ENCODE measurements at regions not wholly inside any gene's neighbourhood (a gene's known extent, or its start where the extent isn't known, plus 50 kb on each side); places are given as distances from the start of the nearest gene placed in this dataset.

- no peak for DNase-seq (ENCODE audit: low spot score)
Measured at GRCh38 chr21:32216293-32216692, 62.6 kb downstream of the MIS18A start.

- no peak for DNase-seq (ENCODE audit: low spot score)
Measured at GRCh38 chr21:32215306-32215685, 63.6 kb downstream of the MIS18A start.

DNA sequence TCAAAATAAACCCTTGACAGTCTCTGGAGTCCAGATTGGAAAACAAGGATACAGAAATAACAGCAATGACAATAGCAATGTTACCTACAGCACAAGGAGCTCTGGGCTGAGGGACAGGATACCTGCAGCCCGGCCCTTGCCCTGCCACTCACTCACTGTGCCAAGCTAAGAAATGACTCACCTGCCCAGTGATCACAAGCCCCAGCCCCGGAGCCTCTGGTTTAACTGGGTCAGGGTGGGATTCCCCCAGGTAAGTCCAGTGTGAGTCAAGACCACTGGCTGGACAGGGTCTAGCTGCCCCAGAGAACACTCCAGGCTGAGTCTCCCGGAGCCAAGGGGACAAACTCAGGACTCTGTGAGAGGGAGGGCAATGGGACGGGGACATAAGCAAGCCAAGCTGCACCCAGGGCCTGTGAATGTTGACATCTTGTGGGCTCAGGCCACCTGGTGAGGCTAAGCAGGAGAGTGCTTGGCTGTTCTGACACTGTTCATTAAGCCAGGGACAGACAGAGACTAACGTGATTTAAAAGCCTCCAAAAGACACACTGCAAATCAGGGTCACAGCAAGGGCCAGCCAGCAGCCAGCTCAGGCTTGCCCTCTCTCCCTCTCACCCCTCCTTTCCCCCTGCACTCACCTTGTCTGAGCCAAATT lies 64.1 kb downstream of the MIS18A start:
- DNase-seq (ENCODE audit: low spot score): no peak

DNA sequence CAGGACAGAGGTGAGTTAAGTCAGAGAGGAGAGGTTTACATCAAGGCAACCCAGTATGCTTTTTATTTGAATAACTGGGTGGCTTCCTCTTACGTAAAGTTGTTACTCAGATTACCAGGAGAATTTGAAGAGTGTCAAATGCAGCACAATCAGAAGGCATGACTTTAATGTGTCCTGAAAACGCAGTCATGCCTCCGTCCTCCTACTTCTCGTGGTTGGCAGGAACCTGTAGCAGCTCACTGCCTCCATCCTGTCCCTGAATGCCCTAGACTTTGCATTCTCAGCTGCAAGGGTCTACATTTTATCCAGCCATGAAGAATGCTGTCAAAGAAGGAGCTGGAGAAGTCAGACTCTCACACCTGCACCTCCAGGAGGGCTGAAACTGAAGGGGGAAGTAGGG lies 66.7 kb downstream of the MIS18A start:
- DNase-seq (ENCODE audit: low spot score): no peak

GRCh38 chr21:32211306-32211705 lies 67.5 kb downstream of the MIS18A start:
- DNase-seq (ENCODE audit: low spot score): no peak

DNA sequence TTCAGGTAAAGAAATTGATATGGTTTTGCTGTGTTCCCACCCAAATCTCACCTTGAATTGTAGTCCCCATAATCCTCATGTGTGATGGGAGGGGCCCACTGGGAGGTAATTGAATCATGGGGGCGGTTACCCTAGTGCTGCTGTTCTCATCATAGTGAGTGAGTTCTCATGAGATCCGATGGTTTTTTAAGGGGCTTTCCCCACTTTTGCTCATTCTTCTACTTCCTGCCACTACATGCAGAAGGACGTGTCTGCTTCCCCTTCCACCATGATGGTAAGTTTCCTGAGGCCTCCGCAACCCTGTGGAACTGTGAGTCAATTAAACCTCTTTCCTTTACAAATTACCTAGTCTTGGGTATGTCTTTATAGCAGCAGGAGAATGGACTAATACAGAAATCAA lies 69.3 kb downstream of the MIS18A start:
- DNase-seq (ENCODE audit: low spot score): no peak

GRCh38 chr21:32207406-32207716 lies 71.5 kb downstream of the MIS18A start:
- DNase-seq (ENCODE audit: low spot score): no peak

- DNase-seq (ENCODE audit: low spot score): no peak
Measured at GRCh38 chr21:32206631-32207405, 72.0 kb downstream of the MIS18A start.

GRCh38 chr21:32203877-32204480 lies 74.9 kb downstream of the MIS18A start:
- DNase-seq (ENCODE audit: low spot score): no peak

- no peak for DNase-seq (ENCODE audit: low spot score)
Measured at GRCh38 chr21:32200029-32200428, 78.8 kb downstream of the MIS18A start.

DNA sequence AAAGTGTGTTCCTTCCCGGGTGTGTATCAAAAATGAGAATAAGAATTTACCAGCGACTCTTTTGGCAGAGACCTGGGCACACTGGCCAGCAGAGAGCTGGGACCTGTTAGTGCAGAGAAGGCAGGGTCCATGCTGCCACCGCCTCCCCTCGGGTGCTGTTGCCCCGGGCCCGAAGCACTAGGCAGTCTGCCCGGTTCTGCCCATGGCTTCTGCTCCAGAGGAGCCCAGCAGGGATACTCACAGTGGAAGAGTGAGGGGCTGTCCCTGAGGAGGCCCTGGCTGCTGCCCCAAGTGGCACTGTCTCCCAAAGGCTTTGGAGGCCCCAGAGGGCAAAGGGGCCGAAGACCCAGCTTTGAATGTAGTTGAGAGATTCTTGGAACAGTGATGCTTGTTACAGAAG lies 80.5 kb downstream of the MIS18A start:
- no peak for DNase-seq (ENCODE audit: low spot score)

- DNase-seq (ENCODE audit: low spot score): no peak
Measured at GRCh38 chr21:32197896-32198295, 81.0 kb downstream of the MIS18A start.

- no peak for DNase-seq (ENCODE audit: low spot score)
Measured at GRCh38 chr21:32196001-32196400, 82.8 kb downstream of the MIS18A start.

- DNase-seq (ENCODE audit: low spot score): no peak
Measured at GRCh38 chr21:32193098-32193465, 85.8 kb downstream of the MIS18A start.

DNA sequence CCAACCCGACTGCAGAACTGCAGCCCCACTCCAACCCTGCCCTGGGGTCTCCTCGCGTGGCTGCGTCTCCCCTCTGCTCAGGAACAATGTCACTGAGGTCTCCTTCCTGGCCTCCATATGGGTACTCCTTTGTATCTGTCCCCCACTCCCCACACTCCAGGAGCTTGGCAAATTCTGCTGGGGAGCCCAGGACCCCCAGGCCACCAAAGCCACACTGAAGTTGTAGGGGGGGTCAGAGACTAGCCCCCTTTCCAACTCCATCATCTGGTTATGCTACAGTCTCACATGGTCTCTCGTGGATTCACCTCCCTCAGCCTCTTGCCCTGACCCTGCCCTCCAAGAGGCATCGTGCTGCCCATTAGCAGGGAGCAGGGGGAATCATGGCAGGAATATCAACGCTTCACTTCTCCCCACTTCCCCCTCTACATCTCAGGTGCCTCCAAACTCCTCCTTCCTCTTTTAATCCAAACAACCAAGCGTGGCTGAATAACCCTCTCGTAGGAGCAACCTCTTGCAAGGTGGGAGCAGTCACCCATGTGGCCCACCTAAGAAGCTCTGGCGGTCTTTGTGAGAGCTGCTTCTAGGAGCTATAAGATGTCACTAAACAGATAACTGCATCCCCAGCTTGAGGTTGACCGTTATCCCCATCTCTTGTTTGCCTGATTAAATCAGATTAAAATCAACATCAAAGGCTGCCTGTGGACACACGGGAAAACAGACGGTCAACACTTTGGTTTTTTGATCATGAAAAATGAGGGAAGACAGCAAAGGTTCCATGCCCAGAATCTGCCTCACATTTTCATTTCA lies 86.4 kb downstream of the MIS18A start:
- DNase-seq (ENCODE audit: low spot score): no peak

DNA sequence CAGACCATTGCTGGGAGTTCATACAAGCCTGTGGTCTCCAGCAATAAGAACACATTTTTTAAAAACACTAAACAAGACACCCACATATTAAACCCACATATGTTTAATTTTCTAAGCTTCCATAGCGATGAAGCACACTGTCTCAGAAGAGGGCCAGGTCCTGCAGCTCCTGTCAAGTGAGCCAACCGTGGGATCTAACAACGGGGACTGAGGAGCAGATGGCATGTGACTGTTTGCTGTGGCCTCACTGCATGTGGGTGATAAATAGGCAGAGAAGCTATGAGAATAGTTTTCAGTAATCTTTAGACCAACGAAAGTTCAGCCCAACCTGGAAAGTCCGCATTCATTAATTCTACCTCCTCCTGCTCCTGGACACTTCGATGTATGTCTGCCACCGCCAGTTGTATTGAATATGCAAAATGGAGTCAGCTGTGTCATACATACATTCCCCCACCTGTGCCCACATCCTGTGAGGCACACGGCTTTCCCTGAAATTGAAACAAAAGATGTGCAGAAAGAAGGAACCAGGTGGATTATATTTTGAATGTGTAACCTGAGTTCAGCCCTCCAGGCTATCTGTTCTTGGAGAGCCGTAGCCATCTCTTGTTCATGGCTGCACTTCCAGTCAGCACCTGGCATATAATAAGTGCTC lies 88.2 kb downstream of the MIS18A start:
- no peak for DNase-seq (ENCODE audit: low spot score)

GRCh38 chr21:32189688-32190483 lies 89.0 kb downstream of the MIS18A start:
- DNase-seq (ENCODE audit: low spot score): no peak

DNA sequence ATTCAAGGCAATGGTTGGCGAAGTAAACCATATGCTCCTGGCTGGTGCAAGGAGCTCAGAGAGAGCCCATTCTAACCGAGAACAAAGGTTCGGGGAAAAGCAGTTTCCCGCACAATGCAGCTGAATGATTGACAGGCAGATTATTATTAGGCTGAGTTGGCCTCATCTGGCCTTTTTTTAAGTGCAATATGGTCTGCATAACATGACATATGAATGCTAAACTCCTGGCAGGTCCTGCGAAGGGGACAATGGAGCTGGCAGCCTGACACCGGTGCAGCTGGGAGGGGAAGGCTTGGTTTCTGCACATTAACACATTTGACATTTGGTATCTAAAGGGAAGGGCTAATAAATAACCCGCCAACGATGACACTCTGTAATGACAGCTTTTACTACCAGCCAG lies 92.0 kb downstream of the MIS18A start:
- DNase-seq (ENCODE audit: low spot score): no peak

DNA sequence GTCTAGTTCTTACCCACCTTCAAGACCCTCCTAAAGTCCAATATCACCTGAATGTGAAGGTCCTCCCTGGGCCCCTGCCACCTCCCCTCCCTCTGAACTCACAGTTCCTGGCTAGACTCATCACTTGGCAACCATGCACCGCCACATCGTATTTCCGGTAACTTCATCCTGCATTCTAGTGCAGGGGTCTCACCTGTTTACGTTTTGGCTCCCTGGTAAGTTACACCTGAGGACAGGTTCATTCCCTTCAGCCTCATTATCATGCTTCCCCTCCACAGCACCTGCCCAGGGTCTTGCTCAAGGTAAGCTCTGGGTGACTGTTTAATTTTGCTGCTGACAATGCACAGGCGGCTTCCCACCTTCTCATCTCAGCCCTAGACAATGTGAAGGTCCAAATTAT lies 93.1 kb downstream of the MIS18A start:
- no peak for DNase-seq (ENCODE audit: low spot score)

DNA sequence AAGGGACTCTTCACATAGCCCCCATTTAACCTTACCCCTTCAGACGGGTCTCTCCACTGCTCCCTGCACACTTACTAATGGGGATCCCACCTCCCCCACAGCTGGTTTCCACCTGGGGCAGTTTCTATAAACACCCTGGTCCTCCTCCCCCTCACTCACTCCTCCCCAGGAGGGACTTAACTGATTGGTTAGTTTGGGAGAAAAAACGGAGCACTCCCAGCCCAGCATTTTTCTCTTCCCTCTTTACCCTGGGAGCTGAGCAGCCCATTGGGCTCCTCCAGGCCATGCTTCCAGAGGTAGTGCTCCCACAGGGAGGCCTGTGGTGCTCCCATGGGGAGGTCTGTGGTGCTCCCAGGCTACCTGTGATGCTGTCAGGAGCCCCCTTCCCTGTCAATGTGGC lies 93.7 kb downstream of the MIS18A start:
- DNase-seq (ENCODE audit: low spot score): no peak

DNA sequence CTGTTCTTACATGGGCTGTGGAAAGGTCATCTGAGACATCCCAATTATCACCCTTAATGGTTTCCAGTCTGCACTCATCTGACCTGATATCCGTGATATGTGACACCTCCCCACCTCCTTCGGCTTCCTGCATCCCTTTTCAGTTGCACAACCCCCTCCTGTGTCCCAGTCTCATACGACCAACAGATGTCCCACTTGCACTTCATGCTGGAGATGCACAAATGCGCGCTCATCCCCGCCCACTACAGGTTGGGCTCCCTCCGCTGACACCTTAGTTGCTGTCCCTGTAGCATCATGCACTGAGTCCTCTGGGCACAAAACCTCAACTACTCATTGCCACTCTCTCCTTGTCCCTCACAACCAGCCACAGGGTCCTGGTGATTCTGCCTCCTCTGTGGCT lies 94.4 kb downstream of the MIS18A start:
- DNase-seq (ENCODE audit: low spot score): no peak

GRCh38 chr21:32184065-32184464 lies 94.8 kb downstream of the MIS18A start:
- DNase-seq (ENCODE audit: low spot score): no peak

All from AG08395 (cell line).